Thymus (tissue), 11 donors: ENCODE measurements at regions not wholly inside any gene's neighbourhood (a gene's known extent, or its start where the extent isn't known, plus 50 kb on each side); places are given as distances from the start of the nearest gene placed in this dataset.

Experiments
- DNase-seq, 9 donors: peaks; one replicate each; pipeline ENCODE4 v3.0.0-alpha.2; 2013; ENCODE audit warnings: low spot score in 9 of 9, low read depth in 6 of 9, missing footprints in 1 of 9
- H3K27ac ChIP-seq, 2 donors: one replicate each; pipeline ENCODE4 v1.5.1; 2013; ENCODE audit warnings: control low read depth in 1 of 2, low read depth in 1 of 2, low read length in 1 of 2, mild to moderate bottlenecking in 1 of 2, moderate library complexity in 1 of 2
- H3K27me3 ChIP-seq, 2 donors: one replicate each; pipeline ENCODE4 v1.5.1; 2013; ENCODE audit warnings: low read length in 1 of 2; ENCODE audit not compliant: control insufficient read depth in 2 of 2, insufficient read depth in 1 of 2
- H3K36me3 ChIP-seq, 2 donors: one replicate each; pipeline ENCODE4 v1.5.1; 2013; ENCODE audit warnings: low read length in 1 of 2, mild to moderate bottlenecking in 1 of 2, moderate library complexity in 1 of 2; ENCODE audit not compliant: control insufficient read depth in 2 of 2, insufficient read depth in 2 of 2
- H3K4me1 ChIP-seq, 2 donors: one replicate each; pipeline ENCODE4 v1.5.1; 2013; ENCODE audit warnings: low read length in 2 of 2; ENCODE audit not compliant: control insufficient read depth in 2 of 2, insufficient read depth in 2 of 2
- H3K4me3 ChIP-seq, 2 donors: one replicate each; pipeline ENCODE4 v1.5.1; 2013; ENCODE audit warnings: low read length in 2 of 2, control low read depth in 1 of 2, mild to moderate bottlenecking in 1 of 2
- H3K9me3 ChIP-seq, 2 donors: one replicate each; pipeline ENCODE4 v1.5.1; 2013; ENCODE audit warnings: low read length in 1 of 2, mild to moderate bottlenecking in 1 of 2; ENCODE audit not compliant: control insufficient read depth in 2 of 2, insufficient read depth in 1 of 2
- WGBS: extraction: QIAGEN DNeasy Blood & Tissue Kit; methylation state at CpG from one replicate; pipeline ENCODE4 v1.1.7; 2013; 5-methylcytosine and 5-hydroxymethylcytosine counted together
- donor health status: healthy.

DNA sequence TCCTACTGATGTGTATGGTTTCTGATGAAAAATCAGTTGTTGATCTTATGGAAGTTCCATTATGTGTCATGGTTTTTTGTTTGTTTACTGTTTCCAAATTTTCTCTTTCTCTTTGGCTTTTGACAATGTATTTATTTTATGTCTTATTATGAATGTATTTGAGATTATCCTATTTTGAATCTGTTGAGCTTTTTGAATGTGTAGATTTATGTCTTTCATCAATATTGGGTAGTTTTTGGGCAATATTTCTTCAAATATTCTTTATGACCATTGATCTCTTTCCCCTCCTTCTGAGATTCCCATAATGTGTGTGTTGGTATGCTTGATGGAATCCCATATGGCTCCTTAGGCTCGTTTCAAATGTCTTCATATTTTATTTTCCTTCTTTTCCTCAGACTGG lies 80.5 kb upstream of the FAM47C start:
- Histone ChIP-seq H3K9me3 (no peaks in the 10 kb centered on the region), H3K27ac (no peak overlapping the region), H3K4me1 (no peaks in the 10 kb centered on the region), H3K4me3 (no peak overlapping the region), H3K27me3 (no peaks in the 10 kb centered on the region), H3K36me3 (no peaks in the 10 kb centered on the region)
- whole genome bisulfite sequencing = 70% methylated on average over 1 of the region's 1 CpG
- DNase-seq = no peak

DNA sequence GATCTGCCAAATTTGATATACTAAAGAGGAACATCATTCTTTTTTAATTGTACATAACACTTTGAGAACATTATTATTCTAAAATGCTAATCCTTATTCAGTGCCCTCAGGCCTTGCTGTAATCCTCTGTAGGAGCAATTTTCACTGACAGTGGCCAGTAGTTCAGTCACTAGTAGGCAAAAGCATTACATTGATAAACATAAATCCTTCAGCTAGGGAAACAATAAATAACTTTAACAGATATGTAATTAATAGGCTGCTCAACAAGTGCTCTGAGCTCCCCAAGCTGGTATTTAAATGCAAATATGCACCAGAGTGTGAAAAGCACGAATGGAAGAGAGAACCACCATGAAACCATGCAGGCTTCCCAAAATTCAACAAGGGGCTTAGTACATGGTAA lies 77.7 kb upstream of the FAM47C start:
- H3K27me3 ChIP-seq = no peaks in the 10 kb centered on the region
- DNase-seq = no peak
- H3K36me3 ChIP-seq = no peaks in the 10 kb centered on the region
- H3K27ac ChIP-seq = no peak overlapping the region
- no peaks in the 10 kb centered on the region for H3K4me1 ChIP-seq
- no peak overlapping the region for H3K4me3 ChIP-seq
- H3K9me3 ChIP-seq = no peaks in the 10 kb centered on the region
- WGBS = 36% methylated on average over 1 of the region's 1 CpG

DNA sequence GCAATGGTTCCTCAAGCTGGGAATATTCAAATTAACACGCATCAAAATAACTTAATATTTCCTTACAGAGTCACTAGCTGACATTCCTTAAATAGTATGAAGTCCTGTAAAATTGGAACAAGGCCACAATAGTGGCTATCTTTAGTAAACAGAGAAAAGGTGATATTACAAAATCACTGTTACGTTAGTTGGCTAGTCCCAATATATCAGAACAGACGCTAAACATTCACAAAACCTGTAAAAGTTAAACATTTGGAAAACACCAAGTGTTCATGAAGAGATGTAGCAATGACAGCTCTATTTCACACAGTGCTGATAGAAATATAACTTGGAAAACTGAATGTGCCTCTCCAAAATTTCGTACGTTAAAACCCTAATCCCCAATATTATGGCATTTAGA lies 61.0 kb upstream of the FAM47C start:
- WGBS = 96% methylated on average over 5 of the region's 5 CpGs
- H3K4me1 ChIP-seq = no peaks in the 10 kb centered on the region

DNA sequence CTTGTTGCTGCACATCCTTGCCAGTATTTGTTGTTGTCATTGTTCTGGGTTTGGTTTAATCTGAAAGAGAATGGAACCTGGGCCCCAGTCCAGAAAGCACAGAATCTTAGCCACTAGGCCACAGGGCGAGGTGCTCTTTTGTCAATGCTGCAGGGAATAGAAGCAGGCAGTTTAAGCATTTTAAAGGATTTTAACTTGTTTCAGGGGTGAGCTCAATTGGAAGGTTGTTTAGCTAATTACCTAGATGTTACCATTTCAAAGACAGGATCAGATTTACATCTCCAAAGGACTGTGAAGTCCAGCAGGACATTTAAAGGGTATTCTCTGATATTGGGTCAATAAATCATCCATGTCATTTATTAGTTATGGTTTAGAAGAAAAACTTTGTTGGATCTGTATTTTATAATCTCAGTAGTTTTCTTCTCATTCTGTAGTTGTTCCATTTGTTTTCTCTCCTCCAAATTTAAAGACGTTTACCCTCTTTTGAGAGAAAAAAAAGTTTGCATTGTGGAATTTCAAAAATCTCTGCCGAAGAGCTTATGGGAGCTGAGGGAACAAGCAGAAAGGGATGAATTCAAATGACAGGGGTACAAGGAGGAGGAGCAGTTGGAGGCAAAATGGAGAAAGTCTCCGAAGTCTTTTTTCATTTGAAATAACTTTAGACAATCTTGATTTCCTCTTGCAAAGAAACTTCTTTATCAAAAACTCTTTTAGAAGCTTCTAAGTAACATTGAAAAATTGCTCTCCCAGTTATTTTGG lies 57.5 kb upstream of the FAM47C start:
- no peak overlapping the region for H3K4me3 ChIP-seq
- no peak for DNase-seq
- H3K27ac ChIP-seq = no peak overlapping the region
- 55% methylated on average over 4 of the region's 4 CpGs for WGBS
- H3K9me3 ChIP-seq = no peaks in the 10 kb centered on the region
- H3K4me1 ChIP-seq = no peaks in the 10 kb centered on the region
- H3K36me3 ChIP-seq = no peaks in the 10 kb centered on the region
- no peaks in the 10 kb centered on the region for H3K27me3 ChIP-seq

More for the DNA sequence above, 61.0 kb upstream of the FAM47C start:
- Histone ChIP-seq H3K27me3 (no peaks in the 10 kb centered on the region), H3K27ac (no peak overlapping the region), H3K36me3 (no peaks in the 10 kb centered on the region), H3K4me3 (no peak overlapping the region), H3K9me3 (no peaks in the 10 kb centered on the region)
- no peak for DNase-seq

DNA sequence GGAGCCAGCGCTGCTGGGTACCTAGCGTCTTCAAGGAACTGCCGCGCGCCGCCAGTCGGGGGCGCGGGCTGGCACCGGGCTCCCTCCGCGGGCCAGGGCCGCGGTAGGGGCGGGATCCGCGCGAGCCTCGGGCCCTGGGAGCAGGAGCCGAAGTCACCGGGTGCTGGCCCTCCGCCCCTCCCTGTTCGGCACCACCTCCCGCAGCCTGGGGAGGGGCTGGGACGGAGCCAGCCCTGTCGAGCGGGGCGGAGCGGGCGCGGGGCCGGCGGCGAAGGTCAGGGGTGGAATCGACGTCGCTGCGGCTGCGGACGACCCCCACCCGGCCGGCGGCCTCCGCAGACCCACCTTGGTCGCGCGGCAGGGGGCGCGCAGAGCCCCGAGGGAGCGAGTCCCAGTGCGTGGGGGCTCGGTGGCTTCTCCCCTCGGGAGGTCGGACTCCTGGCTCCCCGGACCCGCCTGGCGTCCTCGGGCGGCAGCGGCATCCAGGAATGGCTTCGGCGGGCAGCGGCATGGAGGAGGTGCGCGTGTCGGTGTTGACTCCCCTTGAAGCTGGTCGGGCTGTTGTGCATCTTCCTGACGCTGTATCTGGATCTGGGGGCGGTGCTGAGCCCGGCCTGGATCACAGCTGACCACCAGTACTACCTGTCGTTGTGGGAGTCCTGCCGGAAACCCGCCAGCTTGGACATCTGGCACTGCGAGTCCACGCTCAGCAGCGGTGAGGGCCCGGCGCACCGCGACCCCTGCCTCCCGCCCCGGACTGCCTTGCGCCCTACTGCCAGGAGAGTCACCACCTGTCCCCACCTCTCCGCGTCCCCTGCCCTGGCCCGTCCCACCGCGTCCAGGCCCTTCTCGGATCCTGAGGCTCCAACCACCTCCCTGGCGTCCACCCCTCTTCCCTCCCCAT lies 50.5 kb upstream of the FAM47C start:
- no peak overlapping the region for H3K4me3 ChIP-seq
- WGBS = 3% methylated on average over 90 of the region's 91 CpGs
- no peaks in the 10 kb centered on the region for H3K36me3 ChIP-seq
- no peak for DNase-seq
- no peak overlapping the region for H3K27ac ChIP-seq
- H3K9me3 ChIP-seq = no peaks in the 10 kb centered on the region
- H3K4me1 ChIP-seq = no peaks in the 10 kb centered on the region
- H3K27me3 ChIP-seq = peaks cover 2 to 19% of the 10 kb centered on the region in 2 donors
